Endothelial cell of umbilical vein (primary cell): ENCODE measurements at regions not wholly inside any gene's neighbourhood (a gene's known extent, or its start where the extent isn't known, plus 50 kb on each side); places are given as distances from the start of the nearest gene placed in this dataset.

ENCODE experiments used
- CTCF ChIP-seq, 2 donors: IDR thresholded peaks; 1 replicate in 1 of 2; 2 replicates in 1 of 2; pipeline ENCODE4 v1.5.1; 2011; ENCODE audit warnings: low read length in 2 of 2, mild to moderate bottlenecking in 2 of 2, moderate library complexity in 2 of 2, control low read depth in 1 of 2, inconsistent platforms in 1 of 2, low read depth in 1 of 2; ENCODE audit not compliant: insufficient read depth in 1 of 2; ENCODE audit errors: extremely low read depth in 1 of 2
- EZH2 ChIP-seq: IDR thresholded peaks from 2 replicates; pipeline ENCODE4 v1.6.1; 2012; ENCODE audit warnings: borderline replicate concordance, low read depth, mild to moderate bottlenecking, moderate library complexity, low read length, inconsistent platforms; ENCODE audit not compliant: severe bottlenecking
- FOS ChIP-seq: IDR thresholded peaks from 2 replicates; pipeline ENCODE4 v1.6.1; 2011; ENCODE audit warnings: mild to moderate bottlenecking, low read length, moderate library complexity, borderline replicate concordance; ENCODE audit not compliant: insufficient read depth
- JUN ChIP-seq: IDR thresholded peaks from 2 replicates; pipeline ENCODE4 v1.6.1; 2011; ENCODE audit warnings: borderline replicate concordance, low read depth; ENCODE audit not compliant: insufficient read length, insufficient read depth
- POLR2A ChIP-seq: IDR thresholded peaks from 2 replicates; pipeline ENCODE4 v1.6.1; 2012; ENCODE audit warnings: low read depth, mild to moderate bottlenecking, control low read depth, low read length
- POLR2AphosphoS5 ChIP-seq: IDR thresholded peaks from 2 replicates; pipeline ENCODE4 v1.6.1; 2012; ENCODE audit warnings: low read depth, mild to moderate bottlenecking, control low read depth, low read length, moderate library complexity; ENCODE audit not compliant: insufficient read depth

DNA sequence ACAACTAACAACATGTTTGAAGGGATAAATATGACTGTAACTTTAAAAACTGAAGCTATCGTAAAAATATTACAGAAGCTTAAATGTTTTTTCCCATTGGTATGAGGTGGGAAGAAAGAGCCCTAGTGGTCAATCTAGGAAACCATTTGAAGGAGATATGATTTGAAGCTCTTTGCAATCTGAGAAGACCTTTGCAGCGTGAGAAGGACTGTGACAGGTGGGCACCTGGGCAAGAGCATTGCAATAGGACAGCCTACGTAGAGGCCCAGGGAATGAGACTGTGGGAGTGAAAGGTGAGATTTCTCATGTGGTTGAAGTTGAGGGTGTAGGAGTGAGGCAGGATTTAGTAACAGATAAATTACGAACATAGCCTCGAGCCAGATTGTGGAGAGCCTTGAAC lies 108.0 kb upstream of the PDE7B start:
- TF ChIP-seq CTCF (IDR thresholded peaks at IDR 0.05; ENCODE audit: extremely low read depth in 1 of 2, insufficient read depth in 1 of 2, low read depth in 1 of 2, low read length in 2 of 2) (no peak), EZH2 (no peak), POLR2A (no peak), POLR2AphosphoS5 (no peak), FOS (no peak), JUN (no peak)
